GM10266 (cell line): ENCODE measurements at regions not wholly inside any gene's neighbourhood (a gene's known extent, or its start where the extent isn't known, plus 50 kb on each side); places are given as distances from the start of the nearest gene placed in this dataset.

Experiments
- DNase-seq: peaks from one replicate; pipeline ENCODE4 v3.0.0; 2012; ENCODE audit errors: extremely low spot score
- TF ChIP-seq, protein P1 (sequence below): IDR thresholded peaks from 2 replicates; pipeline ENCODE4 v1.5.1; 2012; ENCODE audit warnings: mild to moderate bottlenecking, low read depth; ENCODE audit not compliant: control insufficient read depth, insufficient read depth; ENCODE audit errors: missing control alignments

DNA sequence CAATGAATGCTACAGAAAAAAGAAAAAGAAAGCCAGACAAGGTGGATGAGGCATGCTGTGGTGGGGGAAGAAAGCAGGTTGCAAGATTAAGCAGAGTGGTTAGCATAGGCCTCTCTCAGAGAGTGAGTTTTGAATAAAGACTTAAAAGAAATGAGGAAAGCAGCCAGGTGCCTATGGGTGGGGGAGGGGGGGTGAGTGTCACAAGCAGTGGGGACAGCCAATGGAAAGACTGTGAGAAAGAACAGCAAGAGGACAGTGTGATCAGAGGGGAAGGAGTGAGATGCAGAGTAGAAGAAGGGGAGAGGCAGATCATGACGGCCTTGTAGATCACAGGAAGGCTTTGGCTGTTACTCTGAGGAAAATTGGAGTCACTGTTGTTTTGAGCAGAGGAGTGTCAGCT, 162.5 kb downstream of the SOX3 start:
- no peak for DNase-seq
- TF ChIP-seq, protein P1, sequence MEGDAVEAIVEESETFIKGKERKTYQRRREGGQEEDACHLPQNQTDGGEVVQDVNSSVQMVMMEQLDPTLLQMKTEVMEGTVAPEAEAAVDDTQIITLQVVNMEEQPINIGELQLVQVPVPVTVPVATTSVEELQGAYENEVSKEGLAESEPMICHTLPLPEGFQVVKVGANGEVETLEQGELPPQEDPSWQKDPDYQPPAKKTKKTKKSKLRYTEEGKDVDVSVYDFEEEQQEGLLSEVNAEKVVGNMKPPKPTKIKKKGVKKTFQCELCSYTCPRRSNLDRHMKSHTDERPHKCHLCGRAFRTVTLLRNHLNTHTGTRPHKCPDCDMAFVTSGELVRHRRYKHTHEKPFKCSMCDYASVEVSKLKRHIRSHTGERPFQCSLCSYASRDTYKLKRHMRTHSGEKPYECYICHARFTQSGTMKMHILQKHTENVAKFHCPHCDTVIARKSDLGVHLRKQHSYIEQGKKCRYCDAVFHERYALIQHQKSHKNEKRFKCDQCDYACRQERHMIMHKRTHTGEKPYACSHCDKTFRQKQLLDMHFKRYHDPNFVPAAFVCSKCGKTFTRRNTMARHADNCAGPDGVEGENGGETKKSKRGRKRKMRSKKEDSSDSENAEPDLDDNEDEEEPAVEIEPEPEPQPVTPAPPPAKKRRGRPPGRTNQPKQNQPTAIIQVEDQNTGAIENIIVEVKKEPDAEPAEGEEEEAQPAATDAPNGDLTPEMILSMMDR = no peak

DNA sequence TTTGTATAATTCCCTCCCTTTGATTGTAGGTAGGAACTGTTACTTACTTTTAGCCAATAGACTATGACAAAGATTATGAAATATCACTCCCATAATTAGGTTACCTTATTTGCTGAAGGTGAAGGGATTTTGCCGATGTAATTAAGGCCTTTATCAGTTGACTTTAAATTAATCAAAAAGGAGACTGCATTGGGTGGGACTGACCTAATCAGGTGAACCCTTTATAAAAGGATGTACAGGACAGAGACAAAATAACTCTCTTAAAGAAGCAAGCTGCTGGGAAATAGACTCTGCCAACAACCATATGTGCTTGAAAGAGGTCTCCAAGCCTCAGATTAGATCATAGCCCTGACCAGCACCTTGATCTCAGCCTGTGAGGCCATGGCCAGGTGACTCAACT, 167.6 kb downstream of the SOX3 start:
- TF ChIP-seq, protein P1 = no peak
- DNase-seq = no peak

DNA sequence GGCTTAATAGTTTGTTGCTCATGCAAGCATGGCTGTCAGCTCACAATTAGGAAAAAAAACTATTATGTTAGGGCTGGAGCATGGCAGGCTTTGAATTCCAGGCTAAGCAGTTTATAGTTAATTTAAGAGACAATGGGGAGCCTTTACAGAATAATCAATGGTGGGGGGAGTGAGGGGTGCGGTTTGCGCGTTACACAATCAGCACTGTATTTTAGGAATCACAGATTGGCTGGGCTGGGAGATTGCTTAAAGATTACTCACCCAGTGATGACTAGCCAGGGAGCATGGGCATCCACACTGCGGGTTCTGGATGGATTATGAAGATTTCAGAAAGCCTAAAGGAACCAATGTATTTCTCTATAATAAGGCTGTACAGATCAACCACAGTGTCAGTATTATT, 186.6 kb downstream of the SOX3 start:
- TF ChIP-seq, protein P1 = no peak
- no peak for DNase-seq

DNA sequence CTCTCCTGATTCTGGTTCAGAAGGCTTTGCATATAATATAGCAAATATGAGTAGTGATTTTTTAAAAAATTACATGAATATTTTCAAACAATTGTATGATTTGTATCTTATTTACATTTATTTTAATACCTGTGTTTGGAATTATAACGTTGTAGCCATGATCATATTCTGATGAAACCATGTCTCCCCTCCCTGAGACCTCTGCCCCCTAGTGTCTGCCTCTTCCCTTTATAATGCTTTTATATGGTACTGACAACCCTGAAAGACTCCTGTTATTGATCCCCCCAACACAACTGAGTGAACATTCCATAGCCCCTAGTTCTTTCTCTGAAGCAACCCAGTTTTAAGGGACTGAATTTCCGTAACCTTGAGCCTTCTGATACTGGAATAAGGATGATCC, 187.4 kb downstream of the SOX3 start:
- DNase-seq = no peak
- TF ChIP-seq, protein P1 = no peak

DNA sequence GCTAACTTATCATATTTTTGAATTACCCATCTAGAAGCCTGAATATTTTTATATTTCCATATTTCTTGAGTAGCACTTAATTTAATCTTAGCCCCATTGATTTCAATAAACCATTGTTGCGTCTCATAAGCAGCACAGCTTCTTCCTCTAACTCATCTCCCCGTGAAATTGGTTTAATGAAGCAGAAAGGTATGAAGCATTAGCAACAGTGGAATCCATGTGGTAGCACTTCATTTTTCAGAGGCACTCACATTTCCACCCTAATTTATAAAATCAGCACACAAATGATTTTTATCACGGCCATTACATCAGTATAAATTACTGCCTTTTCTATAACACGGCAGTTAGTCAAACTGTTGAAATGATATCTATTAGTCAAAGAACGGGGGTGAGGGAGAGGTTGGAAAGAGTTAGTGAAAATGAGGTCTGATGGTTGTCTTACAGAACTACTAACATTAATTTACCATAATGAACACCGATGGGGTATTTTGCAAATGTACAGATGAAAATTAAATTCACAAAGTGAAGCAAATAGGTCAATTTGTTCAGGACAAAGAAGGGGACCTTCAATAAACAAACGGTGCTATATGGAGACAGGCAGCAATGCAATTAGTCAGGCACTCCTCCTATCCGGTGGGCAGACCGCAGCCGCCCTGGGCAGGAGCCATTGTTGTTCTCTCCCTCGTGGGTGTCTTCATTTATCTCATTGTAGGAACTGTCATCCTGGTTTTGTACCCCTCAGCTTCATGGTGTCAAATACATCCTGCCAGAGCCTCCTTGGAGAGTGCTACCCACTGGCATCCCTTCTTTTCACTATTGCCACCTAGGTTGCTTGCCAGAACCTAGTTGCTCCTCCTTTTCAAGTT, 205.7 kb downstream of the SOX3 start:
- TF ChIP-seq, protein P1 = no peak
- no peak for DNase-seq

DNA sequence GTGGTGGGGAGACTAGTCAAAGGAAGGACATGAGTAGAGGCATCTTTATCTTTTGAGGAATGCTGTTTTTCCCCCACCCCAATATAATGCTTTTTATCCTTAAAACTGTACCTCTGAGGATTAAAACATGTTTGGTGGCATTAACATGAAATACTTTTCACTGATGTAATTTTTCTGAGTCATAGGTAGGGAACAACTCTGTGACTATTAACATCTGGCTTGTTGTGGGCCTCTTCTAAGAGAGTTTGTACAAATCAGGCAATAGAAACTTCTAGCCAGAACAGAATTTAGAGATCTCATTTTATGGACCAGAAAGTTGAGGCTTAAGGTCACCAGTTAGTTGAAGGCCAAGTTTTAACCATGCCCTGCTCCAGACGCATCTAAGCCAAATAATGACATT, 207.6 kb downstream of the SOX3 start:
- no peak for DNase-seq
- TF ChIP-seq, protein P1 = no peak

DNA sequence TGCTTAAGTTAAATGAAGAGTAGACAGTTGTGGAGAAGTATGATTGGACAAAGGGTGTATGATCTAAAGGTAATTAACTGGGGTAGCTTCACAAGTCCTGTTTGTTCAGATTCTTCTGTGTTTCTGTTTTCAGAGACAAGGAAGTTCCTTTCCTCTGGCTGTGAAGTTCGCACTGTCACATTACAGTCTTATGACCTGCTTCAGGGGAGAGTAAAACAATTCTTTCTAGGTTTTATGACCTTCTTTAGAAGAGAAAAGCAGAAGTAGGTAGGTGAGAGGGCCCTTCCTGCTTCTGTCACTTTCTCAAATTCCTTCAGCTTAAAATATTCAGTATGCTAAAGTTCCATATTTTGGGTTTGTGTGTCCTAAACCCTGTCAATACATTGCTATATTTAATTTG, 211.9 kb downstream of the SOX3 start:
- TF ChIP-seq, protein P1 = no peak
- DNase-seq = no peak
